Progenitor cell of endocrine pancreas (in vitro differentiated cells): ENCODE measurements at regions not wholly inside any gene's neighbourhood (a gene's known extent, or its start where the extent isn't known, plus 50 kb on each side); places are given as distances from the start of the nearest gene placed in this dataset.
"Not testable (repeated sequence)": the region's sequence is repeated elsewhere in the genome, so short reads cannot be mapped to it uniquely, and the experiment has no call there.

Experiments
- DNase-seq: peaks from one replicate; pipeline ENCODE4 v3.0.0; 2021; ENCODE audit warnings: low spot score; ENCODE audit not compliant: unreplicated experiment
- H3K27ac Mint-ChIP-seq: 2 replicates; pipeline ENCODE4 v1.8.0; 2021; ENCODE audit warnings: mild to moderate bottlenecking, moderate library complexity, mixed read lengths
- H3K27me3 Mint-ChIP-seq: 2 replicates; pipeline ENCODE4 v1.8.0; 2021; ENCODE audit warnings: mixed read lengths
- H3K36me3 Mint-ChIP-seq: 2 replicates; pipeline ENCODE4 v1.8.0; 2022; ENCODE audit warnings: mixed read lengths; ENCODE audit not compliant: insufficient read depth
- H3K4me1 Mint-ChIP-seq: 2 replicates; pipeline ENCODE4 v1.8.0; 2021; ENCODE audit warnings: low read depth, mixed read lengths
- H3K4me3 Mint-ChIP-seq: 2 replicates; pipeline ENCODE4 v1.8.0; 2021; ENCODE audit warnings: low read depth, mild to moderate bottlenecking, moderate library complexity, mixed read lengths
- H3K9me3 Mint-ChIP-seq: 2 replicates; pipeline ENCODE4 v1.8.0; 2021; ENCODE audit warnings: low read depth, mixed read lengths
- TF ChIP-seq, protein P1 (sequence below): fragments of 200-600 bp; sonication (generic); IDR thresholded peaks from one replicate; pipeline ENCODE4 v1.5.0; 2021; ENCODE audit warnings: antibody characterized with exemption, mild to moderate bottlenecking; ENCODE audit not compliant: unreplicated experiment

GRCh38 chr9:113737517-113738271, 138.4 kb upstream of the ZNF618 start:
- Mint-ChIP-seq H3K27ac (no peak overlapping the region), H3K4me3 (no peak overlapping the region), H3K27me3 (peaks cover 12% of the 10 kb centered on the region), H3K9me3 (peaks cover 12% of the 10 kb centered on the region), H3K4me1 (no peaks in the 10 kb centered on the region), H3K36me3 (no peaks in the 10 kb centered on the region)
- TF ChIP-seq, protein P1, sequence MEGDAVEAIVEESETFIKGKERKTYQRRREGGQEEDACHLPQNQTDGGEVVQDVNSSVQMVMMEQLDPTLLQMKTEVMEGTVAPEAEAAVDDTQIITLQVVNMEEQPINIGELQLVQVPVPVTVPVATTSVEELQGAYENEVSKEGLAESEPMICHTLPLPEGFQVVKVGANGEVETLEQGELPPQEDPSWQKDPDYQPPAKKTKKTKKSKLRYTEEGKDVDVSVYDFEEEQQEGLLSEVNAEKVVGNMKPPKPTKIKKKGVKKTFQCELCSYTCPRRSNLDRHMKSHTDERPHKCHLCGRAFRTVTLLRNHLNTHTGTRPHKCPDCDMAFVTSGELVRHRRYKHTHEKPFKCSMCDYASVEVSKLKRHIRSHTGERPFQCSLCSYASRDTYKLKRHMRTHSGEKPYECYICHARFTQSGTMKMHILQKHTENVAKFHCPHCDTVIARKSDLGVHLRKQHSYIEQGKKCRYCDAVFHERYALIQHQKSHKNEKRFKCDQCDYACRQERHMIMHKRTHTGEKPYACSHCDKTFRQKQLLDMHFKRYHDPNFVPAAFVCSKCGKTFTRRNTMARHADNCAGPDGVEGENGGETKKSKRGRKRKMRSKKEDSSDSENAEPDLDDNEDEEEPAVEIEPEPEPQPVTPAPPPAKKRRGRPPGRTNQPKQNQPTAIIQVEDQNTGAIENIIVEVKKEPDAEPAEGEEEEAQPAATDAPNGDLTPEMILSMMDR = peak; percentile 94
- DNase-seq = peak; percentile 46

GRCh38 chr9:113738496-113738892, 137.6 kb upstream of the ZNF618 start:
- peaks cover 2% of the 10 kb centered on the region for H3K4me1 Mint-ChIP-seq
- peaks cover 5% of the 10 kb centered on the region for H3K9me3 Mint-ChIP-seq
- DNase-seq = no peak
- no peaks in the 10 kb centered on the region for H3K36me3 Mint-ChIP-seq
- H3K27ac Mint-ChIP-seq = no peak overlapping the region
- TF ChIP-seq, protein P1 = no peak
- no peak overlapping the region for H3K4me3 Mint-ChIP-seq
- peaks cover 16% of the 10 kb centered on the region for H3K27me3 Mint-ChIP-seq

DNA sequence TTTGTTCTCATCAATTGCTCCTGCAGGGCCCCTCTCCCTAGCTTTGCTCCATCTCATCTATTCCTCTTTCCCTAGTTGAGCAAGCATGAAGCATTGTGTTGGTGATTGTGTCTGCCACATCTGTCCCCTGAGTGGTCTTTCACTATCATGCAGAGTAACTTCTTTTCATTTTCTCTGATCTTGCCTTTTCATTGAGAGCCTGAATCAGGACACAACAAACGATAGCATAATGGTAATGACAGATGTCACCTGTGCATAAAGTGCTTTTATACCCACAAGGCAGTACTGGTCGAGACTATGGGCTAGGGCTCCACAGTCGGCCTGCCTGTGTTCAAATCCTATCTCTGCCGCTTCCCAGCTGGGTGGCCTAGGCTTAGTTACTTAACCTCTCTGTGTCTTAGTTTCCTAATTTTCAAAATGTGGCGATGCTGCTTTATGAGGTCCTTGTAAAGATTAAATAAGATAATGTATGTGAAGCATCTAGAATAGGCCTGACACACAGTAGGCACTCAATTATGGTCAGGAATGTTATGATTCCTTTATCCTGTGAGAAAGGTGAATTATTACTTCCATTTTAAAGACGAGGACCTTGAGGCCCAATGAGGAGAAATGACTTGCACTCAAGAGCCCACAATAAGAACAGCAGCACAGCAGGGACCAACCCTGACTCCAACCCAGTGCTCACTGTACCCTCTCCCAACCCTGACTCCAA, 137.1 kb upstream of the ZNF618 start:
- H3K27me3 Mint-ChIP-seq = peaks cover 16% of the 10 kb centered on the region
- no peak for DNase-seq
- no peak overlapping the region for H3K4me3 Mint-ChIP-seq
- H3K9me3 Mint-ChIP-seq = peaks cover 4% of the 10 kb centered on the region
- H3K36me3 Mint-ChIP-seq = no peaks in the 10 kb centered on the region
- H3K27ac Mint-ChIP-seq = peak overlapping the region; percentile 82
- TF ChIP-seq, protein P1 = no peak
- peaks cover 2% of the 10 kb centered on the region for H3K4me1 Mint-ChIP-seq

- not testable (repeated sequence) for H3K4me1 Mint-ChIP-seq, H3K9me3 Mint-ChIP-seq, DNase-seq, H3K4me3 Mint-ChIP-seq, H3K36me3 Mint-ChIP-seq
- peak overlapping the region; percentile 82 for H3K27ac Mint-ChIP-seq
- H3K27me3 Mint-ChIP-seq = peaks cover 16% of the 10 kb centered on the region
Measured at GRCh38 chr9:113739605-113740507, 136.3 kb upstream of the ZNF618 start.

DNA sequence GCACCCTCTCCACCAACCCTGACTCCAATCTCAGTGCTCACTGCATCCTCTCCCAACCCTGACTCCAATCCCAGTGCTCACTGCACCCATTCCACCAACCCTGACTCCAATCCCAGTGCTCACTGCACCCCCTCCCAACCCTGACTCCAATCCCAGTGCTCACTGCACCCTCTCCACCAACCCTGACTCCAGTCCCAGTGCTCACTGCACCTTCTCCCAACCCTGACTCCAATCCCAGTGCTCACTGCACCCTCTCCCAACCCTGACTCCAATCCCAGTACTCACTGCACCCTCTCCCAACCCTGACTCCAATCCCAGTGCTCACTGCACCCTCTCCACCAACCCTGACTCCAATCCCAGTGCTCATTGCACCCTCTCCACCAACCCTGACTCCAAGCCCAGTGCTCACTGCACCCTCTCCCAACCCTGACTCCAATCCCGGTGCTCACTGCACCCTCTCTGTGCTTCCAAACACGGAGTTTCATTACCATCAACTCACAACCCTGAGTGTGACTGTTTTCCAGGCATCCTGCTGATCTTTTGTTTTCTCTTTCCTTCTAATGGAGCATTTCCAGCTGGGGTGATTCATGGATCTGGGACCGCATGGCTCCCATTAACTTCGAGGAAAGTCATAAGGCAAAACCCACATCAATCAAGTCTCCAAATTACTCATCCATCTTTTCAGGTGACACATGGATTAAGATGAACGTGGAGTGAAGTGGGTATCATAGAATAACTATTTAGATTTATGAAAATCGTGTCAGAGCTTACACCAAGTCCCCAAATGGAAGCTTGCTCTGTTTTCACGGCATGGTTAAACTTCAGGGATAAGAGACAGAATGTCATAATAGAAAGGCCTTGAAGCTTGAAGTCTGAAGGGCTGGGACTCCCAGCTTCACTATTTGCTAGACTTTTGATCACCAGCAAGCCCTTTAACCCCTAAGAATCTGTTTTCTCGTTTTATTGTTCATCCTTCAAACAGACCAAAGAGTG, 135.3 kb upstream of the ZNF618 start:
- peak overlapping the region; percentile 1 for H3K27ac Mint-ChIP-seq
- H3K9me3 Mint-ChIP-seq, H3K36me3 Mint-ChIP-seq, H3K4me3 Mint-ChIP-seq, DNase-seq, H3K4me1 Mint-ChIP-seq: not testable (repeated sequence)
- H3K27me3 Mint-ChIP-seq = peaks cover 19% of the 10 kb centered on the region
